MM.1S (cell line): ENCODE measurements at regions not wholly inside any gene's neighbourhood (a gene's known extent, or its start where the extent isn't known, plus 50 kb on each side); places are given as distances from the start of the nearest gene placed in this dataset.

ENCODE experiments used
- DNase-seq: peaks from one replicate; pipeline ENCODE4 v3.0.0-alpha.2; 2015
- H2AFZ ChIP-seq: fragments of 300-600 bp; sonication (generic); 2 replicates; pipeline ENCODE4 v1.6.0; 2016; ENCODE audit warnings: antibody characterized with exemption, low read length
- H3F3A ChIP-seq: fragments of 300-600 bp; sonication (generic); 2 replicates; pipeline ENCODE4 v1.6.1; 2016; ENCODE audit warnings: mild to moderate bottlenecking, antibody characterized with exemption, low read length, moderate library complexity, mixed read lengths; ENCODE audit not compliant: insufficient read depth
- H3K27ac ChIP-seq: fragments of 300-600 bp; sonication (generic); 2 replicates; pipeline ENCODE4 v1.5.1; 2016; ENCODE audit warnings: mild to moderate bottlenecking, low read length
- H3K27me3 ChIP-seq: fragments of 300-600 bp; sonication (generic); replicated peaks from 2 replicates; pipeline ENCODE4 v1.6.0; 2016; ENCODE audit warnings: low read length; ENCODE audit not compliant: insufficient read depth
- H3K36me3 ChIP-seq: fragments of 300-600 bp; sonication (generic); replicated peaks from 2 replicates; pipeline ENCODE4 v1.6.1; 2016; ENCODE audit warnings: mild to moderate bottlenecking, low read length, mixed read lengths; ENCODE audit not compliant: insufficient read depth
- H3K4me1 ChIP-seq: fragments of 300-600 bp; sonication (generic); 2 replicates; pipeline ENCODE4 v1.6.1; 2016; ENCODE audit warnings: low read length, mixed read lengths
- H3K4me2 ChIP-seq: fragments of 300-600 bp; sonication (generic); 2 replicates; pipeline ENCODE4 v1.6.0; 2016; ENCODE audit warnings: low read depth, low read length
- H3K4me3 ChIP-seq: fragments of 300-600 bp; sonication (generic); 2 replicates; pipeline ENCODE4 v1.5.1; 2016; ENCODE audit warnings: low read length, mixed read lengths
- H3K79me2 ChIP-seq: fragments of 300-600 bp; sonication (generic); 2 replicates; pipeline ENCODE4 v1.6.1; 2016; ENCODE audit warnings: mixed run types, low read length, mixed read lengths
- H3K9ac ChIP-seq: fragments of 300-600 bp; sonication (generic); 2 replicates; pipeline ENCODE4 v1.6.1; 2016; ENCODE audit warnings: low read length, mixed read lengths
- H3K9me2 ChIP-seq: fragments of 300-600 bp; sonication (generic); replicated peaks from 2 replicates; pipeline ENCODE4 v1.6.1; 2016; ENCODE audit warnings: mild to moderate bottlenecking, low read length, mixed read lengths; ENCODE audit not compliant: insufficient read depth
- H3K9me3 ChIP-seq: fragments of 300-600 bp; sonication (generic); replicated peaks from 2 replicates; pipeline ENCODE4 v1.6.1; 2016; ENCODE audit warnings: mild to moderate bottlenecking, low read length, mixed read lengths; ENCODE audit not compliant: insufficient read depth
- H4K20me1 ChIP-seq: fragments of 300-600 bp; sonication (generic); 2 replicates; pipeline ENCODE4 v1.6.1; 2016; ENCODE audit warnings: mild to moderate bottlenecking, low read length, moderate library complexity, mixed read lengths; ENCODE audit not compliant: insufficient read depth
- EZH2 ChIP-seq: fragments of 300-600 bp; sonication (generic); optimal IDR thresholded peaks from 2 replicates; pipeline ENCODE3; 2017; ENCODE audit warnings: low read depth, mild to moderate bottlenecking, antibody characterized with exemption, low read length, mixed read lengths
- EZH2phosphoT487 ChIP-seq: fragments of 300-600 bp; sonication (generic); IDR thresholded peaks from 2 replicates; pipeline ENCODE4 v1.6.1; 2018; ENCODE audit warnings: antibody characterized with exemption, low read length
- TF ChIP-seq, protein P1 (sequence below): fragments of 300-600 bp; sonication (generic); IDR thresholded peaks from 2 replicates; pipeline ENCODE4 v1.5.1; 2016; ENCODE audit warnings: antibody characterized with exemption, low read length, mixed read lengths

GRCh38 chr1:5601516-5601915 is 390.7 kb downstream of the NPHP4 start:
- H3K27me3 ChIP-seq, result peaks cover 96% of the 10 kb centered on the region
- H4K20me1 ChIP-seq, result no peaks in the 10 kb centered on the region
- H2AFZ ChIP-seq, result no peak overlapping the region
- no peak overlapping the region for H3K4me2 ChIP-seq
- no peaks in the 10 kb centered on the region for H3K9me3 ChIP-seq
- TF ChIP-seq EZH2phosphoT487 (no peak), EZH2 (no peak)
- TF ChIP-seq, protein P1, sequence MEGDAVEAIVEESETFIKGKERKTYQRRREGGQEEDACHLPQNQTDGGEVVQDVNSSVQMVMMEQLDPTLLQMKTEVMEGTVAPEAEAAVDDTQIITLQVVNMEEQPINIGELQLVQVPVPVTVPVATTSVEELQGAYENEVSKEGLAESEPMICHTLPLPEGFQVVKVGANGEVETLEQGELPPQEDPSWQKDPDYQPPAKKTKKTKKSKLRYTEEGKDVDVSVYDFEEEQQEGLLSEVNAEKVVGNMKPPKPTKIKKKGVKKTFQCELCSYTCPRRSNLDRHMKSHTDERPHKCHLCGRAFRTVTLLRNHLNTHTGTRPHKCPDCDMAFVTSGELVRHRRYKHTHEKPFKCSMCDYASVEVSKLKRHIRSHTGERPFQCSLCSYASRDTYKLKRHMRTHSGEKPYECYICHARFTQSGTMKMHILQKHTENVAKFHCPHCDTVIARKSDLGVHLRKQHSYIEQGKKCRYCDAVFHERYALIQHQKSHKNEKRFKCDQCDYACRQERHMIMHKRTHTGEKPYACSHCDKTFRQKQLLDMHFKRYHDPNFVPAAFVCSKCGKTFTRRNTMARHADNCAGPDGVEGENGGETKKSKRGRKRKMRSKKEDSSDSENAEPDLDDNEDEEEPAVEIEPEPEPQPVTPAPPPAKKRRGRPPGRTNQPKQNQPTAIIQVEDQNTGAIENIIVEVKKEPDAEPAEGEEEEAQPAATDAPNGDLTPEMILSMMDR, result no peak
- H3K4me1 ChIP-seq, result no peaks in the 10 kb centered on the region
- no peak overlapping the region for H3K9ac ChIP-seq
- no peak overlapping the region for H3K4me3 ChIP-seq
- H3K79me2 ChIP-seq, result no peaks in the 10 kb centered on the region
- H3F3A ChIP-seq, result no peaks in the 10 kb centered on the region
- no peaks in the 10 kb centered on the region for H3K9me2 ChIP-seq
- no peak for DNase-seq
- H3K27ac ChIP-seq, result no peak overlapping the region
- no peaks in the 10 kb centered on the region for H3K36me3 ChIP-seq

GRCh38 chr1:5599541-5599940 is 392.7 kb downstream of the NPHP4 start:
- no peak overlapping the region for H3K4me2 ChIP-seq
- H3K9ac ChIP-seq, result no peak overlapping the region
- H3K4me1 ChIP-seq, result no peaks in the 10 kb centered on the region
- peaks cover 94% of the 10 kb centered on the region for H3K27me3 ChIP-seq
- no peak overlapping the region for H2AFZ ChIP-seq
- no peaks in the 10 kb centered on the region for H3K79me2 ChIP-seq
- H3K36me3 ChIP-seq, result no peaks in the 10 kb centered on the region
- H4K20me1 ChIP-seq, result no peaks in the 10 kb centered on the region
- no peaks in the 10 kb centered on the region for H3K9me2 ChIP-seq
- H3F3A ChIP-seq, result no peaks in the 10 kb centered on the region
- H3K4me3 ChIP-seq, result no peak overlapping the region
- no peak for DNase-seq
- H3K27ac ChIP-seq, result no peak overlapping the region
- TF ChIP-seq, protein P1, result no peak
- TF ChIP-seq EZH2 (no peak), EZH2phosphoT487 (no peak)
- no peaks in the 10 kb centered on the region for H3K9me3 ChIP-seq

DNA sequence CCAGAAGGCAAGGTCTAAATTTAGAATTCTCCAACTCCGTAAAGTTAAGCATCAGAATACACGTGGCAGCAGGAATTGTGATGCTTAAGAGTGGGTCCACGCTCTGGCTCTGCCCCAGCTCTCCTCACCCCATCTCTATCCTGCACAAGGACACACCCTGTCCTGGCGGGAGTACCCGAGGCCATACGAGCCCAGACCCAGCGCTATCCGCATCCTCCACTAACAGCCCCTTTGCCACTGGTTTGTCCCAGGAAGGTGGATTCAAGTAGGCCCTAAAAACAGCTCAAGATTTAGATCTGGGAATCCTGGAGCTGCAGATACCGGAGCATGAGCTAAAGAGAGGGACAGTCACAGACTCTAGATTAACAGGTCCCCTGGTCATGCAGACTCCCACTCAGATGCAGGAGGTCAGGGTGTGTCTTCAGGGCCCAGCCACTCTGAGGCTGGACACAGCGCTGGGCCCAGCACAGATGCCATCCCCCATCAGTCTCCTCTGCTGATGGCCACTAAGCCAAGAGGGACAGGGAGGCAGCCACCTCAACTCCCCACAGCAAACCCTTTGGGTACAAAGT is 393.3 kb downstream of the NPHP4 start:
- Histone ChIP-seq H3F3A (no peaks in the 10 kb centered on the region), H3K36me3 (no peaks in the 10 kb centered on the region), H3K27me3 (peaks cover 92% of the 10 kb centered on the region), H3K4me2 (no peak overlapping the region), H3K9me3 (no peaks in the 10 kb centered on the region), H3K4me3 (no peak overlapping the region), H2AFZ (no peak overlapping the region), H4K20me1 (no peaks in the 10 kb centered on the region), H3K79me2 (no peaks in the 10 kb centered on the region), H3K4me1 (no peaks in the 10 kb centered on the region), H3K9ac (no peak overlapping the region), H3K27ac (no peak overlapping the region), H3K9me2 (no peaks in the 10 kb centered on the region)
- DNase-seq, result no peak
- TF ChIP-seq, protein P1, result no peak
